GM12891 (cell line): ENCODE measurements at regions not wholly inside any gene's neighbourhood (a gene's known extent, or its start where the extent isn't known, plus 50 kb on each side); places are given as distances from the start of the nearest gene placed in this dataset.

ENCODE experiments used
- POLR2A ChIP-seq: IDR thresholded peaks from 2 replicates; pipeline ENCODE4 v1.6.1; 2011; ENCODE audit warnings: low read depth, low read length, control low read depth
- POLR2AphosphoS5 ChIP-seq: IDR thresholded peaks from 2 replicates; pipeline ENCODE4 v1.6.1; 2011; ENCODE audit warnings: low read depth, low read length, control low read depth
- SPI1 ChIP-seq: IDR thresholded peaks from 2 replicates; pipeline ENCODE4 v1.6.1; 2011; ENCODE audit warnings: low read depth, low read length, control low read depth
- TAF1 ChIP-seq: IDR thresholded peaks from 2 replicates; pipeline ENCODE4 v1.6.1; 2011; ENCODE audit warnings: low read depth, low read length, control low read depth

DNA sequence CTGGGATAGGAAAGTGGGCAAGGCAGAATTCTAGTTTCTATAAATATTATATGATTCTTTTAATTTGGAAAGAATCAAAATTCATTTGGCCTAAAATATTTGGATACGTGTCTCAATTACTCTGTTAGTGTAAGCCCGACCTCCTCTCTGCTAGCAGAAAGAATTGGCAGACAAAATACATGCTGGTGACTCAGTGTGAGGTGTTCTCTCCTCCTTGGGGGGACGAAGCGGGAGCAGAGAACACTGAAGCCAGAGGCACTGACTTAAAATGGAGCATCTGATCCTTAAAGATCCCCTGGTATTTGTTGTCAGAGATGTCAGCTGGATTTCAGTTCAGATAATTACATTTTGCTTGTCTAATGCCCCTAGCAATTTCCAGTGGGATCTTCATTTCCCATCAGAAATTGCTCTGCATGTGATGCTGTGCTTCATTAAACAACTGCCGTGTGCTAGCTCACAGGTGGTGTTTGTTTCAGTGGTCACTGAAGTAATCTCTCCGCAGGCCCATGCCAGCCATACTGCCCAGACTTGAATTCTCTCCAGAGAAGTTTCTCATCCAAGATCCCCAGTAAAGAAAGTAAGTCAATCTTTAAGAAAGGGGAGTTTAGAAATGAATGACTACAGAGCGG, 188.7 kb upstream of the TLL1 start:
- TF ChIP-seq TAF1 = no peak
- TF ChIP-seq POLR2A = no peak
- no peak for TF ChIP-seq POLR2AphosphoS5
- TF ChIP-seq SPI1 = no peak
